ENCODE measurements at regions not wholly inside any gene's neighbourhood (a gene's known extent, or its start where the extent isn't known, plus 50 kb on each side); places are given as distances from the start of the nearest gene placed in this dataset.
A peak's percentile ranks its signal among the peaks of the same experiment; 100 is the strongest.

DNA sequence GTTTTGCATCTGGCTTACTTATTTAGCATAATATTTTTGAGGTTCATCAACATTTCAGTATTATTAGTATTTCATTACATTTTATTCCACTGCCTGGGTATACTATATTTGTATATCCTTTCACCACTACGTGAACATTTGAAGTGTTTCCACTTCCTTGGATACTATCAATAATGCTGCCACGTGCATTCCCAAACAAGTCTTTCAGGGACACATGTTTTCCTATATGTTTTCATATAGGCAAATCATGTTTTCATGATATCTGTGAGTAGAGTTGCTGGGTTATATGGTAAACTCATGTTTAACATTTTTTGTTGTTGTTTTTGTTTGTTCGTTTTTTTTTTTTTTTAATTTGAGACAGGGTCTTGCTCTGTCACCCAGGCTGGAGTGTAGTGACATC lies 380.1 kb downstream of the OMA1 start:
- Mint-ChIP-seq H3K4me1 (no peaks in the 10 kb centered on the region), H3K36me3 (ENCODE audit: low read depth) (no peaks in the 10 kb centered on the region), H3K27me3 (ENCODE audit: low read depth) (peaks cover 4% of the 10 kb centered on the region), H3K27ac (no peak overlapping the region), H3K9me3 (no peaks in the 10 kb centered on the region), H3K4me3 (no peak overlapping the region)
- TF ChIP-seq CTCF (IDR thresholded peaks at IDR 0.05; ENCODE audit: unreplicated experiment in 3 of 3), result no peak

GRCh38 chr1:58165073-58165472 lies 381.5 kb downstream of the OMA1 start:
- H3K4me1 Mint-ChIP-seq, result no peaks in the 10 kb centered on the region

DNA sequence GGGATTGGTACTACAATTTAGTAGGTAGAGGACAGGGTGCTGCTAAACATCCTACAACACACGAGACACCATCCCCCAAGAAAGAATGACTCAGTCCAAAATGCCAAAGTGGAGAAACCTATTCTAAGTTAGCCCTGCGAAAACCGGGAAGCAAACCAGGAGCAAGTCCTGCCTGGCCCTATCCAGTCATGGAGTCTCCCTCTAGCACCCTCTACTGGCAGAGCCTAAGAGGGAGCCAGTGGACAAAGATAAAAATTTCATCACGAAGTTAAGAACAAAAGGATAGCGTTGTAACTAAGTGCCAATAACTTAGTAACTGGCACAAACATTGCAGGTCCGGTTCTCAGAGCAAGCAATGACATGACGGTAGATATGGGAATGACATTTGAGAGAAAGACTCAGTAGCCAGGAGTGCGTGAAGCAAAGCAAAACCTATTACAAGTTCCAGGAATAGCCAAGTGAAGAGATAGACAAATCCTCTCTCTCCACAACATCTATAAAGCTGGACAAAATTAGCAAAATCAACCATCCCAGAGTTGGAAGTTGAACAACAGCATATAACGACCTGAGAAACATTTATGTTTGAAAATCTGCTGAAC lies 383.5 kb downstream of the OMA1 start:
- H3K4me1 Mint-ChIP-seq, result no peaks in the 10 kb centered on the region
- H3K9me3 Mint-ChIP-seq, result no peaks in the 10 kb centered on the region
- peaks cover 4% of the 10 kb centered on the region for H3K27me3 Mint-ChIP-seq (ENCODE audit: low read depth)
- TF ChIP-seq CTCF (IDR thresholded peaks at IDR 0.05; ENCODE audit: unreplicated experiment in 3 of 3), result peak; percentile 74 to 91 (median 87)
- H3K36me3 Mint-ChIP-seq (ENCODE audit: low read depth), result no peaks in the 10 kb centered on the region
- no peak overlapping the region for H3K27ac Mint-ChIP-seq
- H3K4me3 Mint-ChIP-seq, result no peak overlapping the region

More at GRCh38 chr1:58165073-58165472, 381.5 kb downstream of the OMA1 start:
- no peak overlapping the region for H3K27ac Mint-ChIP-seq
- peaks cover 4% of the 10 kb centered on the region for H3K27me3 Mint-ChIP-seq (ENCODE audit: low read depth)
- H3K36me3 Mint-ChIP-seq (ENCODE audit: low read depth), result no peaks in the 10 kb centered on the region
- TF ChIP-seq CTCF (IDR thresholded peaks at IDR 0.05; ENCODE audit: unreplicated experiment in 3 of 3), result no peak
- no peaks in the 10 kb centered on the region for H3K9me3 Mint-ChIP-seq
- H3K4me3 Mint-ChIP-seq, result no peak overlapping the region

- Mint-ChIP-seq H3K27me3 (ENCODE audit: low read depth) (no peaks in the 10 kb centered on the region), H3K4me3 (no peak overlapping the region), H3K9me3 (no peaks in the 10 kb centered on the region), H3K4me1 (no peaks in the 10 kb centered on the region), H3K27ac (no peak overlapping the region), H3K36me3 (ENCODE audit: low read depth) (no peaks in the 10 kb centered on the region)
- TF ChIP-seq CTCF (IDR thresholded peaks at IDR 0.05; ENCODE audit: unreplicated experiment in 3 of 3), result no peak
Observed at GRCh38 chr1:58159434-58159830, 387.1 kb downstream of the OMA1 start.

- H3K27ac Mint-ChIP-seq, result no peak overlapping the region
- H3K36me3 Mint-ChIP-seq (ENCODE audit: low read depth), result no peaks in the 10 kb centered on the region
- no peaks in the 10 kb centered on the region for H3K27me3 Mint-ChIP-seq (ENCODE audit: low read depth)
- no peak for TF ChIP-seq CTCF (IDR thresholded peaks at IDR 0.05; ENCODE audit: unreplicated experiment in 3 of 3)
- H3K9me3 Mint-ChIP-seq, result no peaks in the 10 kb centered on the region
- no peaks in the 10 kb centered on the region for H3K4me1 Mint-ChIP-seq
- H3K4me3 Mint-ChIP-seq, result no peak overlapping the region
Observed at GRCh38 chr1:58158506-58159433, 387.8 kb downstream of the OMA1 start.

Data from nephron (organoid).